ENCODE measurements at regions not wholly inside any gene's neighbourhood (a gene's known extent, or its start where the extent isn't known, plus 50 kb on each side); places are given as distances from the start of the nearest gene placed in this dataset.

DNA sequence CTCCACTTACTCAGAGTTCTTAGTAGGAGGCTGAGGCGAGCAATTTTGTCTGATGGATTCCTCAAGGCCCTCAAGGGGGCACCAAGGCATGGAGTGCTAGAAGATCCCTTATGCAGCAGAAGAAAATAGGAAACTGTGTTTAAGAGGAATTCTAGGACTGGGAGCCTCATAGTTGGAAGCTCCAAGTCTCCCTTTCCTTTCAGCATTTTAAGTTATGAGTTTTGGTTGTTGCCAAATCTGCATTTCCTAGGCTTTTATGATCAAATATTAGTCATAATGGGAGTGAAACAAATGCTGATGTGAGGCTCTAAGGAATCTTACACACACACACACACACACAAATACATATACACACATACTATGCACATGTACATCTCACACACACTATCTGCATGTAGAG, 714.0 kb downstream of the UTRN start:
- TF ChIP-seq, protein P1, sequence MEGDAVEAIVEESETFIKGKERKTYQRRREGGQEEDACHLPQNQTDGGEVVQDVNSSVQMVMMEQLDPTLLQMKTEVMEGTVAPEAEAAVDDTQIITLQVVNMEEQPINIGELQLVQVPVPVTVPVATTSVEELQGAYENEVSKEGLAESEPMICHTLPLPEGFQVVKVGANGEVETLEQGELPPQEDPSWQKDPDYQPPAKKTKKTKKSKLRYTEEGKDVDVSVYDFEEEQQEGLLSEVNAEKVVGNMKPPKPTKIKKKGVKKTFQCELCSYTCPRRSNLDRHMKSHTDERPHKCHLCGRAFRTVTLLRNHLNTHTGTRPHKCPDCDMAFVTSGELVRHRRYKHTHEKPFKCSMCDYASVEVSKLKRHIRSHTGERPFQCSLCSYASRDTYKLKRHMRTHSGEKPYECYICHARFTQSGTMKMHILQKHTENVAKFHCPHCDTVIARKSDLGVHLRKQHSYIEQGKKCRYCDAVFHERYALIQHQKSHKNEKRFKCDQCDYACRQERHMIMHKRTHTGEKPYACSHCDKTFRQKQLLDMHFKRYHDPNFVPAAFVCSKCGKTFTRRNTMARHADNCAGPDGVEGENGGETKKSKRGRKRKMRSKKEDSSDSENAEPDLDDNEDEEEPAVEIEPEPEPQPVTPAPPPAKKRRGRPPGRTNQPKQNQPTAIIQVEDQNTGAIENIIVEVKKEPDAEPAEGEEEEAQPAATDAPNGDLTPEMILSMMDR (IDR thresholded peaks at IDR 0.05), result no peak
- no peak overlapping the region for H3K27ac ChIP-seq
- DNase-seq (ENCODE audit: low spot score), result no peak
- H3K4me1 ChIP-seq, result no peaks in the 10 kb centered on the region
- H3K36me3 ChIP-seq, result no peaks in the 10 kb centered on the region
- no peaks in the 10 kb centered on the region for H3K27me3 ChIP-seq
- H3K4me3 ChIP-seq, result no peak overlapping the region
- H3K9me3 ChIP-seq, result no peaks in the 10 kb centered on the region

GRCh38 chr6:145003145-145003544, 718.0 kb downstream of the UTRN start:
- no peaks in the 10 kb centered on the region for H3K36me3 ChIP-seq
- no peak overlapping the region for H3K4me3 ChIP-seq
- TF ChIP-seq, protein P1 (IDR thresholded peaks at IDR 0.05), result no peak
- no peak overlapping the region for H3K27ac ChIP-seq
- no peak for DNase-seq (ENCODE audit: low spot score)
- no peaks in the 10 kb centered on the region for H3K27me3 ChIP-seq
- H3K9me3 ChIP-seq, result no peaks in the 10 kb centered on the region
- no peaks in the 10 kb centered on the region for H3K4me1 ChIP-seq

DNA sequence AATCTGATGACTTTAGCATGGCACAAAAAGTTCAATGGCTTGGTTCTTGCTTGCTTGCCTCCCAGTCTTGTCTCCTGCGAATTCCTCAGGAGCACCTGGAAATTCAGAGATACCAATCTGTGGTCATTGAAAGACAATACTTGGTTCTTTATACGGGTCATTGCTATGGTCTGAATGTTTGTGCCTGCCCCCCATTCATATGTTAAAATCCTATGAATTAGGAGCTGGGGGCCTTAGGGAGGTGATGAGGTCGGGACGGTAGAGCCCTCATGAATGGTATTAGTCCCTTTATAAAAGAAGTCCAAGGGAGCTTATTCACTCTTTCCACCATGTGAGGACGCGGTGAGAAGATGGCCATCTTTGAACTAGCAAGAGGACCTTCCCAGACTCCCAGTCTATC, 721.8 kb downstream of the UTRN start:
- Histone ChIP-seq H3K4me3 (no peak overlapping the region), H3K36me3 (no peaks in the 10 kb centered on the region), H3K4me1 (no peaks in the 10 kb centered on the region), H3K27me3 (no peaks in the 10 kb centered on the region), H3K27ac (no peak overlapping the region), H3K9me3 (no peaks in the 10 kb centered on the region)
- TF ChIP-seq, protein P1 (IDR thresholded peaks at IDR 0.05), result no peak
- DNase-seq (ENCODE audit: low spot score), result no peak

- H3K27ac ChIP-seq, result no peak overlapping the region
- H3K4me1 ChIP-seq, result no peaks in the 10 kb centered on the region
- no peak overlapping the region for H3K4me3 ChIP-seq
- no peaks in the 10 kb centered on the region for H3K27me3 ChIP-seq
- H3K36me3 ChIP-seq, result no peaks in the 10 kb centered on the region
- H3K9me3 ChIP-seq, result no peaks in the 10 kb centered on the region
- TF ChIP-seq, protein P1 (IDR thresholded peaks at IDR 0.05), result no peak
- no peak for DNase-seq (ENCODE audit: low spot score)
Measured at GRCh38 chr6:145008715-145009114, 723.6 kb downstream of the UTRN start.

- Histone ChIP-seq H3K4me3 (no peak overlapping the region), H3K27me3 (no peaks in the 10 kb centered on the region), H3K4me1 (no peaks in the 10 kb centered on the region), H3K9me3 (no peaks in the 10 kb centered on the region), H3K36me3 (no peaks in the 10 kb centered on the region), H3K27ac (no peak overlapping the region)
- TF ChIP-seq, protein P1 (IDR thresholded peaks at IDR 0.05), result no peak
- DNase-seq (ENCODE audit: low spot score), result no peak
Measured at GRCh38 chr6:145009711-145010110, 724.6 kb downstream of the UTRN start.

- no peak for DNase-seq (ENCODE audit: low spot score)
Measured at GRCh38 chr6:145012039-145012662, 723.2 kb downstream of the EPM2A start.

More at GRCh38 chr6:145012039-145012662, 723.2 kb downstream of the EPM2A start:
- H3K36me3 ChIP-seq, result no peaks in the 10 kb centered on the region
- no peaks in the 10 kb centered on the region for H3K27me3 ChIP-seq
- no peak overlapping the region for H3K27ac ChIP-seq
- TF ChIP-seq, protein P1 (IDR thresholded peaks at IDR 0.05), result no peak
- H3K9me3 ChIP-seq, result no peaks in the 10 kb centered on the region
- no peak overlapping the region for H3K4me3 ChIP-seq
- no peaks in the 10 kb centered on the region for H3K4me1 ChIP-seq
